ENCODE measurements at regions not wholly inside any gene's neighbourhood (a gene's known extent, or its start where the extent isn't known, plus 50 kb on each side); places are given as distances from the start of the nearest gene placed in this dataset.

DNA sequence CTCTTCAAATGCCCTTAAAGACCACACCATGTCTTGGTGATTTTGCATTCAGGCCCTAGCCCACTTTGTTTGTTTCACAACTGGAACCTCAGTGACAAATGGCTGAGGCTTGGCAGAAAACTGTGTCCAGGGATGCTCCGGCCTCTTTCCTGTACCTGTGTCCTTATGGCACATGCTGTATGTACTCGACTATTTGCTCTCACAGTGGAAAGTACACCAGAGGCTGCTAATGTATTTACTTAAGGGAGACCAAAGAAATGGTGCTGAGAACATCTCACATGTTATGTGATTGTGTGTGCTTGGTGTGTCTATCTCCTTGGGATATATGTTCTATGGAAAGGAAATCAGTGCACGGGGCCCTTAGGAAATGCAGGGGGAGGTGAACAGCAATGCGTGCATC is 263.3 kb downstream of the GADD45G start:
- CTCF ChIA-PET (ENCODE audit: partially characterized antibody) = interaction anchor here (1.0 to 1.5 kb wide), 3 partner anchors 17 to 265 kb away, joined by 3 read pairs; no protein-coding TSS in a partner anchor
- WGBS, 2 experiments (ENCODE audit: extremely low coverage in 1 of 2, insufficient coverage in 1 of 2, insufficient read length in 1 of 2, insufficient replicate concordance in 2 of 2, low coverage in 1 of 2, low lambda C conversion rate in 2 of 2, missing lambda C conversion rate in 1 of 2) = 88% methylated on average over 4 of the region's 4 CpGs; no CpG with 5 or more reads in 1 of the 2 experiments
- no peak overlapping the region for H2BK12ac ChIP-seq (ENCODE audit: low read depth, low read length)

More for the DNA sequence above, 263.3 kb downstream of the GADD45G start:
- Histone ChIP-seq H2BK20ac (ENCODE audit: low read length) (no peak overlapping the region), H3K56ac (replicated peaks; ENCODE audit: insufficient read length, low read depth, low read length) (no peak overlapping the region), H2AFZ (ENCODE audit: low read length) (no peak overlapping the region), H4K5ac (ENCODE audit: insufficient read length, low read depth, low read length) (no peak overlapping the region), H3K27ac (ENCODE audit: low read depth, low read length) (no peak overlapping the region), H3K14ac (ENCODE audit: insufficient read length) (no peak overlapping the region), H3K27me3 (replicated peaks in 1 of 4; ENCODE audit: control insufficient read depth in 3 of 4, extremely low read depth in 1 of 4, insufficient read depth in 3 of 4, low read length in 3 of 4) (no peaks in the 10 kb centered on the region), H2AK5ac (ENCODE audit: low read depth, low read length) (no peak overlapping the region), H3K4me3 (ENCODE audit: extremely low read depth in 1 of 4, insufficient read depth in 2 of 4, low read depth in 3 of 4, low read length in 4 of 4) (no peak overlapping the region), H3K36me3 (ENCODE audit: control insufficient read depth in 2 of 4, insufficient read depth in 4 of 4, low read length in 3 of 4) (no peaks in the 10 kb centered on the region), H2BK120ac (replicated peaks; ENCODE audit: low read depth, low read length) (no peak overlapping the region), H3K4me1 (replicated peaks in 1 of 4; ENCODE audit: control insufficient read depth in 3 of 4, insufficient read depth in 4 of 4, low read length in 3 of 4) (no peaks in the 10 kb centered on the region; a peak in 1 of 7 replicates), H3K79me1 (ENCODE audit: low read depth, low read length) (no peaks in the 10 kb centered on the region), H3K4ac (replicated peaks; ENCODE audit: insufficient read length, low read depth, low read length) (no peak overlapping the region), H3K9ac (replicated peaks in 1 of 4; ENCODE audit: extremely low read depth in 1 of 4, low read depth in 3 of 4, low read length in 3 of 4) (no peak overlapping the region), H3K18ac (ENCODE audit: extremely low read depth, low read length) (no peak overlapping the region), H4K91ac (replicated peaks; ENCODE audit: insufficient read length, low read length) (no peak overlapping the region), H3K4me2 (ENCODE audit: insufficient read depth in 1 of 2, low read depth in 2 of 2, low read length in 2 of 2) (no peak overlapping the region), H3K79me2 (ENCODE audit: control insufficient read depth in 1 of 2, insufficient read depth in 2 of 2, low read length in 2 of 2) (no peaks in the 10 kb centered on the region), H3K9me3 (ENCODE audit: insufficient read depth in 2 of 2, low read depth in 1 of 2, low read length in 1 of 2) (no peaks in the 10 kb centered on the region), H4K20me1 (replicated peaks in 1 of 2; ENCODE audit: control insufficient read depth in 1 of 2, insufficient read depth in 2 of 2, low read length in 2 of 2) (no peaks in the 10 kb centered on the region), H3K23ac (ENCODE audit: insufficient read length) (no peak overlapping the region), H3K23me2 (ENCODE audit: low read depth, low read length) (0 out of 2 replicates have a peak, but pooled peaks cover 3% of the 10 kb centered on the region), H2BK5ac (ENCODE audit: low read depth, low read length) (no peak overlapping the region), H4K8ac (ENCODE audit: extremely low read depth, insufficient read depth, low read length) (no peak overlapping the region), H2BK15ac (ENCODE audit: low read length) (no peak overlapping the region)
- FAIRE-seq (no peak), DNase-seq (ENCODE audit: low read depth in 1 of 2, low spot score in 2 of 2) (no peak)
- TF ChIP-seq KDM5A (IDR thresholded peaks at IDR 0.05; ENCODE audit: low read length) = no peak
- no peak for TF ChIP-seq SIX5 (IDR thresholded peaks at IDR 0.05; ENCODE audit: low read depth, low read length)
- no peak for TF ChIP-seq SP4 (IDR thresholded peaks at IDR 0.05; ENCODE audit: low read length)
- TF ChIP-seq POLR2AphosphoS5 (IDR thresholded peaks at IDR 0.05; ENCODE audit: low read depth, low read length) = no peak
- no peak for TF ChIP-seq EZH2 (IDR thresholded peaks at IDR 0.05; ENCODE audit: low read depth, low read length, severe bottlenecking)
- no peak for TF ChIP-seq GABPA (IDR thresholded peaks at IDR 0.05; ENCODE audit: borderline replicate concordance, insufficient read depth, low read length)
- no peak for TF ChIP-seq SRF (IDR thresholded peaks at IDR 0.05; ENCODE audit: low read depth, low read length)
- TF ChIP-seq, protein P1, sequence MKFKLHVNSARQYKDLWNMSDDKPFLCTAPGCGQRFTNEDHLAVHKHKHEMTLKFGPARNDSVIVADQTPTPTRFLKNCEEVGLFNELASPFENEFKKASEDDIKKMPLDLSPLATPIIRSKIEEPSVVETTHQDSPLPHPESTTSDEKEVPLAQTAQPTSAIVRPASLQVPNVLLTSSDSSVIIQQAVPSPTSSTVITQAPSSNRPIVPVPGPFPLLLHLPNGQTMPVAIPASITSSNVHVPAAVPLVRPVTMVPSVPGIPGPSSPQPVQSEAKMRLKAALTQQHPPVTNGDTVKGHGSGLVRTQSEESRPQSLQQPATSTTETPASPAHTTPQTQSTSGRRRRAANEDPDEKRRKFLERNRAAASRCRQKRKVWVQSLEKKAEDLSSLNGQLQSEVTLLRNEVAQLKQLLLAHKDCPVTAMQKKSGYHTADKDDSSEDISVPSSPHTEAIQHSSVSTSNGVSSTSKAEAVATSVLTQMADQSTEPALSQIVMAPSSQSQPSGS (IDR thresholded peaks at IDR 0.05; ENCODE audit: low read length) = no peak
- no peak for TF ChIP-seq SIN3A (conservative IDR thresholded peaks at IDR 0.05 in 1 of 2, IDR thresholded peaks at IDR 0.05 in 1 of 2; ENCODE audit: low read depth in 1 of 2, low read length in 2 of 2)
- TF ChIP-seq FOSL1 (IDR thresholded peaks at IDR 0.05; ENCODE audit: insufficient read depth, low read depth, low read length) = no peak
- no peak for TF ChIP-seq POLR2A (IDR thresholded peaks at IDR 0.05; ENCODE audit: control extremely low read depth in 1 of 2, low read depth in 2 of 2, low read length in 2 of 2)
- TF ChIP-seq ASH2L (IDR thresholded peaks at IDR 0.05; ENCODE audit: low read length) = no peak
- POLR2A ChIA-PET (ENCODE audit: partially characterized antibody) = no interaction called here

All from H1 (cell line).